Right lobe of liver (tissue), 6 donors: ENCODE measurements at regions not wholly inside any gene's neighbourhood (a gene's known extent, or its start where the extent isn't known, plus 50 kb on each side); places are given as distances from the start of the nearest gene placed in this dataset.

Experiments
- ATAC-seq, 4 donors: fragments of 200-7000 bp; cut with Tn5 transposase; one replicate each; pipeline ENCODE4 v1.9.1; 2020; ENCODE audit warnings: mild to moderate bottlenecking in 4 of 4, moderate library complexity in 4 of 4
- DNase-seq, 3 donors: peaks; one replicate each; pipeline ENCODE4 v3.0.0-alpha.2; 2020
- H3K27ac ChIP-seq, 3 donors: fragments of 200-600 bp; one replicate each; pipeline ENCODE4 v1.8.0; 2022
- H3K27me3 ChIP-seq, 2 donors: fragments of 200-600 bp; one replicate each; pipeline ENCODE4 v1.8.0; 2022
- H3K36me3 ChIP-seq, 4 donors: fragments of 200-600 bp; sonication (generic) in 1 of 4; one replicate each; pipeline versions ENCODE4 v1.5.1 to v1.8.0; 2017 to 2022; ENCODE audit warnings: control low read depth in 1 of 4
- H3K4me1 ChIP-seq, 4 donors: fragments of 200-600 bp; sonication (generic) in 1 of 4; one replicate each; pipeline versions ENCODE4 v1.5.1 to v1.8.0; 2017 to 2022; ENCODE audit warnings: control low read depth in 1 of 4
- H3K4me3 ChIP-seq, 3 donors: fragments of 200-600 bp; one replicate each; pipeline ENCODE4 v1.8.0; 2022
- H3K9me3 ChIP-seq, 4 donors: fragments of 200-600 bp; sonication (generic) in 1 of 4; one replicate each; pipeline versions ENCODE4 v1.5.1 to v1.8.0; 2017 to 2022; ENCODE audit warnings: control low read depth in 1 of 4
- CTCF ChIP-seq, 4 donors: fragments of 200-600 bp in 3 of 4; fragments of 450-650 bp in 1 of 4; IDR thresholded peaks; one replicate each; pipeline versions ENCODE4 v1.5.1 to v1.8.0; 2016 to 2022; ENCODE audit warnings: antibody characterized with exemption in 4 of 4, mild to moderate bottlenecking in 2 of 4
- POLR2A ChIP-seq: fragments of 450-650 bp; IDR thresholded peaks from one replicate; pipeline ENCODE4 v1.6.1; 2017; ENCODE audit warnings: antibody characterized with exemption, mild to moderate bottlenecking
- WGBS: methylation state at CpG from one replicate; pipeline ENCODE4 v1.1.6; 2018; ENCODE audit warnings: low coverage, low lambda C conversion rate; ENCODE audit not compliant: insufficient coverage; ENCODE audit errors: missing lambda C conversion rate; 5-methylcytosine and 5-hydroxymethylcytosine counted together
- intact Hi-C, 2 donors: fragments of 100-400 bp; cut with DNase I; formaldehyde crosslinking; loops; one replicate each; pipeline versions ENCODE4 v1.11.2 to v1.14.1; 2022
- donor health status: DM: no; HTN: yes; CAD: no.
- donor health status: DM: no; HTN: no; CAD: no.
- donor health status: DM: no; HTN: no; CAD: no.
- donor health status: DM: no; HTN: yes; CAD: no.
- donor health status: DM: no; HTN: yes; CAD: no.

GRCh38 chr6:160929831-160930230 lies 61.7 kb upstream of the MAP3K4 start:
- Histone ChIP-seq H3K27me3 (no peaks in the 10 kb centered on the region), H3K4me1 (peaks cover 0 to 5% (median 0%) of the 10 kb centered on the region in 4 donors), H3K9me3 (no peaks in the 10 kb centered on the region), H3K36me3 (no peaks in the 10 kb centered on the region), H3K4me3 (no peak overlapping the region), H3K27ac (no peak overlapping the region)
- no peak for DNase-seq
- WGBS = 80% methylated on average over 1 of the region's 3 CpGs
- no peak for TF ChIP-seq POLR2A
- TF ChIP-seq CTCF (IDR thresholded peaks at IDR 0.05) = no peak
- ATAC-seq = no peak
- intact Hi-C loops = loop anchor here (5.0 kb wide), 1 partner anchor 447 kb away; no protein-coding TSS in a partner anchor

GRCh38 chr6:160930547-160931377 lies 60.8 kb upstream of the MAP3K4 start:
- Histone ChIP-seq H3K4me1 (peaks cover 0 to 5% (median 0%) of the 10 kb centered on the region in 4 donors), H3K9me3 (no peaks in the 10 kb centered on the region), H3K4me3 (peak overlapping the region; percentile 34 to 49 (median 35)), H3K36me3 (no peaks in the 10 kb centered on the region), H3K27ac (no peak overlapping the region), H3K27me3 (no peaks in the 10 kb centered on the region)
- 7% methylated on average over 16 of the region's 50 CpGs for WGBS
- DNase-seq (peak; percentile 75 to 77 (median 77)), ATAC-seq (peak; percentile 98 to 99 (median 98))
- intact Hi-C loops = loop anchor here (5.0 kb wide), 1 partner anchor 447 kb away; no protein-coding TSS in a partner anchor
- TF ChIP-seq CTCF (IDR thresholded peaks at IDR 0.05) (peak; percentile 82 to 91 (median 86)), POLR2A (no peak)

GRCh38 chr6:160931378-160932310 lies 59.9 kb upstream of the MAP3K4 start:
- ATAC-seq = peak; percentile 17 to 52 (median 32)
- Histone ChIP-seq H3K4me1 (peaks cover 0 to 5% (median 0%) of the 10 kb centered on the region in 4 donors), H3K36me3 (no peaks in the 10 kb centered on the region), H3K4me3 (peak overlapping the region; percentile 34 to 49 (median 35)), H3K27ac (no peak overlapping the region), H3K9me3 (no peaks in the 10 kb centered on the region), H3K27me3 (no peaks in the 10 kb centered on the region)
- no peak for TF ChIP-seq POLR2A
- no peak for TF ChIP-seq CTCF (IDR thresholded peaks at IDR 0.05)
- intact Hi-C loops = loop anchor here (5.0 kb wide), 1 partner anchor 446 kb away; no protein-coding TSS in a partner anchor
- WGBS = 40% methylated on average over 11 of the region's 13 CpGs
- no peak for DNase-seq

GRCh38 chr6:160933256-160933655 lies 58.3 kb upstream of the MAP3K4 start:
- WGBS = 56% methylated on average over 7 of the region's 8 CpGs
- no peak for DNase-seq
- Histone ChIP-seq H3K9me3 (no peaks in the 10 kb centered on the region), H3K4me1 (peaks cover 0 to 5% (median 0%) of the 10 kb centered on the region in 4 donors), H3K36me3 (no peaks in the 10 kb centered on the region), H3K27me3 (no peaks in the 10 kb centered on the region), H3K27ac (no peak overlapping the region), H3K4me3 (no peak overlapping the region)
- intact Hi-C loops = loop anchor here (5.0 kb wide), 1 partner anchor 444 kb away; no protein-coding TSS in a partner anchor
- TF ChIP-seq CTCF (IDR thresholded peaks at IDR 0.05) (no peak), POLR2A (no peak)
- ATAC-seq = no peak
